Esophagus muscularis mucosa (tissue), 4 donors: ENCODE measurements at regions not wholly inside any gene's neighbourhood (a gene's known extent, or its start where the extent isn't known, plus 50 kb on each side); places are given as distances from the start of the nearest gene placed in this dataset.
A peak's percentile ranks its signal among the peaks of the same experiment; 100 is the strongest.

ENCODE experiments used
- DNase-seq: peaks from one replicate; pipeline ENCODE4 v3.0.0-alpha.2; 2017; ENCODE audit errors: extremely low spot score
- H3K27ac ChIP-seq, 4 donors: fragments of 200-600 bp; sonication (generic); replicated peaks in 1 of 4; 1 replicate in 3 of 4; 2 replicates in 1 of 4; pipeline ENCODE4 v1.5.1; 2016 to 2019; ENCODE audit warnings: mild to moderate bottlenecking in 1 of 4
- H3K27me3 ChIP-seq, 4 donors: fragments of 200-600 bp; sonication (generic); one replicate each; pipeline versions ENCODE4 v1.5.1 to v1.6.0; 2016 to 2019
- H3K36me3 ChIP-seq, 4 donors: fragments of 200-600 bp; sonication (generic); one replicate each; pipeline ENCODE4 v1.5.1; 2016 to 2019
- H3K4me1 ChIP-seq, 4 donors: fragments of 200-600 bp; sonication (generic); one replicate each; pipeline ENCODE4 v1.5.1; 2016 to 2019
- H3K4me3 ChIP-seq, 4 donors: fragments of 200-600 bp; sonication (generic); 1 replicate in 2 of 4; 2 replicates in 2 of 4; pipeline ENCODE4 v1.5.1; 2016 to 2019; ENCODE audit warnings: mild to moderate bottlenecking in 4 of 4, moderate library complexity in 1 of 4
- H3K9me3 ChIP-seq, 4 donors: fragments of 200-600 bp; sonication (generic); 1 replicate in 3 of 4; 2 replicates in 1 of 4; pipeline ENCODE4 v1.5.1; 2016 to 2019
- CTCF ChIP-seq, 3 experiments: fragments of 200-600 bp in 2 of 3; fragments of 450-650 bp in 1 of 3; sonication (generic) in 2 of 3; IDR thresholded peaks; one replicate each; pipeline ENCODE4 v1.5.1; 2017 to 2019; ENCODE audit warnings: antibody characterized with exemption in 3 of 3, mild to moderate bottlenecking in 2 of 3, moderate library complexity in 1 of 3
- EP300 ChIP-seq: sonication (generic); formaldehyde crosslinking; IDR thresholded peaks from one replicate; pipeline ENCODE4 v1.6.1; 2017; ENCODE audit warnings: antibody characterized with exemption
- POLR2A ChIP-seq: fragments of 450-650 bp; IDR thresholded peaks from one replicate; pipeline ENCODE4 v1.6.1; 2017; ENCODE audit warnings: antibody characterized with exemption, moderate library complexity, mild to moderate bottlenecking, low read depth
- POLR2AphosphoS5 ChIP-seq, 2 donors: sonication (generic); formaldehyde crosslinking; IDR thresholded peaks; one replicate each; pipeline ENCODE4 v1.6.1; 2017; ENCODE audit warnings: antibody characterized with exemption in 2 of 2
- WGBS: methylation state at CpG from one replicate; pipeline ENCODE4 v1.1.5; 2018; 5-methylcytosine and 5-hydroxymethylcytosine counted together
- intact Hi-C: fragments of 100-400 bp; cut with DNase I; formaldehyde crosslinking; loops from one replicate; pipeline ENCODE4 v1.15.1; 2023

DNA sequence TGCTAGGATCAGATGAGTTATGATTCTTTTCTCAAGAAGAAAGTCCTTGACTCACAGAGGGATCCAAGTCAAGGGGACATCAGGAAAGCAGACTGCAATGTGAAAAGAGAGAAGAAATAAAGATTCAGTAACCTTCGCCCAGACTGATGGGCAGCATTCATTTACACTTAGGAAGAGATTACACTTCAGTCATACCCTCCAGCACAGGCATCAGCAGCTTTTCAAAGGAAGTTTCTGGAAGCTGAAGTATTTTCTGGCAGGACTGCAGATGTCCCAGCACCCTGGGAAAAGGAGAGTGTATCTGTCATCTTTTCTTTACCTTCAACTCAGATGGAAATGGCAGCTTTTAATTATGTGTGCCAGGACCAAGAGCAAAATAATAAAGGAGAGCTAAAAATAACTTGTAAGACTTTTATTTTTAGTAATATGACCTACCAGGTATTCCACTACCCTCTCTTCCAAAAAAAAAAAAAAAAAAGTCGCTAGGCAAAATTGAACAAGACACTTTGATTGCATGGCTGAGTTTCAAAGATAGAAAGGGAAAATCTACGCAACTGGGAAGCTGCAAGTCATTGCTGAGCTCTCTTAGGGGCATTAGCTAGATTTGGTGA lies 712.1 kb downstream of the EPM2A start:
- no peaks in the 10 kb centered on the region for H3K9me3 ChIP-seq
- TF ChIP-seq EP300, result no peak
- no peak for TF ChIP-seq CTCF (IDR thresholded peaks at IDR 0.05)
- TF ChIP-seq POLR2A, result no peak
- TF ChIP-seq POLR2AphosphoS5 (IDR thresholded peaks at IDR 0.05), result no peak
- H3K27me3 ChIP-seq, result no peaks in the 10 kb centered on the region
- no peaks in the 10 kb centered on the region for H3K36me3 ChIP-seq
- H3K4me3 ChIP-seq, result no peak overlapping the region
- 68% methylated on average over 3 of the region's 3 CpGs for WGBS
- no peak overlapping the region for H3K27ac ChIP-seq
- H3K4me1 ChIP-seq, result peaks cover 0 to 11% (median 4%) of the 10 kb centered on the region in 4 donors
- DNase-seq, result no peak
- intact Hi-C loops, result loop anchor here (10.0 kb wide), 1 partner anchor 438 kb away; no protein-coding TSS in a partner anchor

- 63% methylated on average over 2 of the region's 2 CpGs for WGBS
- intact Hi-C loops, result loop anchor here (10.0 kb wide), 1 partner anchor 441 kb away; no protein-coding TSS in a partner anchor
- TF ChIP-seq POLR2AphosphoS5 (IDR thresholded peaks at IDR 0.05) (no peak), POLR2A (no peak), CTCF (IDR thresholded peaks at IDR 0.05) (no peak), EP300 (no peak)
- peaks cover 0 to 11% (median 4%) of the 10 kb centered on the region in 4 donors for H3K4me1 ChIP-seq
- H3K36me3 ChIP-seq, result no peaks in the 10 kb centered on the region
- no peaks in the 10 kb centered on the region for H3K9me3 ChIP-seq
- H3K27me3 ChIP-seq, result no peaks in the 10 kb centered on the region
- no peak for DNase-seq
- no peak overlapping the region for H3K27ac ChIP-seq
- no peak overlapping the region for H3K4me3 ChIP-seq
Observed at GRCh38 chr6:145025488-145025887, 709.8 kb downstream of the EPM2A start.

GRCh38 chr6:145026267-145026679 lies 709.0 kb downstream of the EPM2A start:
- Histone ChIP-seq H3K36me3 (no peaks in the 10 kb centered on the region), H3K27ac (no peak overlapping the region), H3K4me1 (peaks cover 0 to 11% (median 4%) of the 10 kb centered on the region in 4 donors), H3K4me3 (no peak overlapping the region), H3K27me3 (no peaks in the 10 kb centered on the region), H3K9me3 (no peaks in the 10 kb centered on the region)
- 89% methylated on average over 2 of the region's 2 CpGs for WGBS
- TF ChIP-seq POLR2A (no peak), POLR2AphosphoS5 (IDR thresholded peaks at IDR 0.05) (no peak), EP300 (no peak)
- no peak for DNase-seq
- intact Hi-C loops, result loop anchor here (10.0 kb wide), 1 partner anchor 441 kb away; no protein-coding TSS in a partner anchor

GRCh38 chr6:145028144-145028818 lies 707.0 kb downstream of the EPM2A start:
- no peak for DNase-seq
- H3K27me3 ChIP-seq, result no peaks in the 10 kb centered on the region
- no peak overlapping the region for H3K4me3 ChIP-seq
- no peaks in the 10 kb centered on the region for H3K36me3 ChIP-seq
- no peak overlapping the region for H3K27ac ChIP-seq
- WGBS, result 46% methylated on average over 4 of the region's 4 CpGs
- peak; percentile 35 to 46 (median 42) for TF ChIP-seq CTCF (IDR thresholded peaks at IDR 0.05)
- TF ChIP-seq POLR2A, result no peak
- no peaks in the 10 kb centered on the region for H3K9me3 ChIP-seq
- peaks cover 0 to 5% (median 2%) of the 10 kb centered on the region in 4 donors for H3K4me1 ChIP-seq
- intact Hi-C loops, result loop anchor here (10.0 kb wide), 1 partner anchor 443 kb away; no protein-coding TSS in a partner anchor

- H3K9me3 ChIP-seq, result no peaks in the 10 kb centered on the region
- no peak overlapping the region for H3K27ac ChIP-seq
- no peaks in the 10 kb centered on the region for H3K27me3 ChIP-seq
- DNase-seq, result no peak
- 83% methylated on average over 2 of the region's 2 CpGs for WGBS
- TF ChIP-seq EP300 (no peak), POLR2A (no peak), CTCF (IDR thresholded peaks at IDR 0.05) (no peak), POLR2AphosphoS5 (IDR thresholded peaks at IDR 0.05) (no peak)
- H3K36me3 ChIP-seq, result no peaks in the 10 kb centered on the region
- H3K4me1 ChIP-seq, result no peaks in the 10 kb centered on the region
- intact Hi-C loops, result no loop called here
- no peak overlapping the region for H3K4me3 ChIP-seq
Observed at GRCh38 chr6:145031001-145031400, 704.3 kb downstream of the EPM2A start.
